ENCODE measurements at regions not wholly inside any gene's neighbourhood (a gene's known extent, or its start where the extent isn't known, plus 50 kb on each side); places are given as distances from the start of the nearest gene placed in this dataset.

DNA sequence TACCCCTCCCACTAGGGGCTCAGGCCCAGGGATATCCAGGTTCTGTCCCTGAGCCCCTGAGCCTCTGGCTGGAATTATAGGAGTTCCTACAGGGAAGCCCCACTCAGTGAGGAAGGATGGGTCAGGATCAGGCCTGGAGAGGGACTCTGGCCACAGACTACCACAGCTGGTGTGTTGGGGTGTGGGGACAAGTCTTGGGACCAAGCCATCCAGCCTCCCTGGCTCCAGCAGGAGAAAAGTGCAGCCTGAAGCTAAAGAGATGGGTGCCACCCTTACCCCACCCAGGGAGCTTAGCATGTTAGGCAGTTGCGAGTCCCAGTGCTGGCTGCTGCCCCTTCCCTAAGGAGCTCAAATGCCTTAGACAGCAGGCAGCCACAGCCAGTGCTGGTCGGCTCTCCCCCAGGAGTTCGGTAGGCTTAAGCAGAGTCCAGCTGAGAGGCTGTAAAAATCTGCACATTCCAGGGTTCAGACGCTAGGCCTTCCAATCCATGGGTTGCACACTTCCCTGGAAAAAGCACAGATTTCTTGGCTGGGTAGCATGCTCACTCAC is 96.2 kb upstream of the CYYR1 start:
- Histone ChIP-seq H3K9me3 (peaks cover 4% of the 10 kb centered on the region; the same call in 1 of the 2 replicates), H3K4me2 (no peak overlapping the region), H3K4me3 (no peak overlapping the region), H3K9ac (no peak overlapping the region), H3K27ac (no peak overlapping the region), H3K4me1 (no peaks in the 10 kb centered on the region), H4K20me1 (no peaks in the 10 kb centered on the region), H3K27me3 (no peaks in the 10 kb centered on the region), H3K36me3 (no peaks in the 10 kb centered on the region)
- TF ChIP-seq Cebpa-rat (IDR thresholded peaks at IDR 0.05), result no peak

DNA sequence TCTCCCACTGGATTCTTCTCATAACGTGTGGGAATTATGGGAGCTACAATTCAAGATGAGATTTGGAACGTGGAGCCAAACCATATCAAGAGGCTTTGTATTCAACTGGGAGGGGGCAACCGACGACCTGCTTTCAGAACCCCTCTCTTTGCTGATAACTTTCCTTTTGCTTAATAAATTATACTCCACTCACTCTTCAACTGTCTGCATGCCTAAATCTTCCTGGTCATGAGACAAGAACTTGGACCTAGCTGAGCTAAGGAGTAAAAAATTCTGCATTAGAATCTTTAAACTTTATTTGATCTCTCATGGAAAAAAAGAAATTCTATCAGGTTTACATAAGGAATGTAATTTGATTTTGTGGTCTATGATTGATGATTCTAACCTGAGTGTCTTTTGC is 86.7 kb upstream of the CYYR1 start:
- H3K36me3 ChIP-seq, result no peaks in the 10 kb centered on the region
- H3K27ac ChIP-seq, result no peak overlapping the region
- H4K20me1 ChIP-seq, result no peaks in the 10 kb centered on the region
- no peak overlapping the region for H3K4me2 ChIP-seq
- no peak for TF ChIP-seq Cebpa-rat (IDR thresholded peaks at IDR 0.05)
- 0 out of 2 replicates have a peak, but pooled peaks cover 4% of the 10 kb centered on the region for H3K4me1 ChIP-seq
- no peak overlapping the region for H3K4me3 ChIP-seq
- peaks cover 17% of the 10 kb centered on the region for H3K9me3 ChIP-seq
- H3K9ac ChIP-seq, result no peak overlapping the region
- H3K27me3 ChIP-seq, result no peaks in the 10 kb centered on the region

GRCh38 chr21:26659182-26659581 is 86.1 kb upstream of the CYYR1 start:
- no peak for TF ChIP-seq Cebpa-rat (IDR thresholded peaks at IDR 0.05)
- H3K4me2 ChIP-seq, result no peak overlapping the region
- H3K27me3 ChIP-seq, result no peaks in the 10 kb centered on the region
- H3K9me3 ChIP-seq, result peaks cover 16% of the 10 kb centered on the region
- no peak overlapping the region for H3K9ac ChIP-seq
- H3K4me1 ChIP-seq, result 0 out of 2 replicates have a peak, but pooled peaks cover 4% of the 10 kb centered on the region
- no peaks in the 10 kb centered on the region for H3K36me3 ChIP-seq
- no peaks in the 10 kb centered on the region for H4K20me1 ChIP-seq
- no peak overlapping the region for H3K4me3 ChIP-seq
- no peak overlapping the region for H3K27ac ChIP-seq

DNA sequence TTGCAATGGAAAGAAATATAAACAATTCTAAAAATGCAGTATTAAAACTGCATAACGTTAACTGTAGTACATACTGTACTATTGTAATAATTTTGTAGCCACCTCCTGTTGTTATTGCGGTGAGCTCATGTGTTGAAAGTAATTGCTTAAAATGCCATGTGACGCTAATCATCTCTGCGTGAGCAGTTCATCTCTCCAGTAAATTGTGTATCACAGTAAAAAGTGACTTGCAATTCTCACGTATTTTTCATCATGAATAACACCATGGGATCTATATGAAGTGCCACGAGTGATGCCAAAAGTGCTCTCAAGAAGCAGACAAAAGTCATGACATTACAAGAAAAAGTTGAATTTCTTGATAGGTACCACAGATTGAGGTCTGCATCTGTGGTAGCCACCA is 82.4 kb upstream of the CYYR1 start:
- Histone ChIP-seq H3K4me3 (no peak overlapping the region), H4K20me1 (no peaks in the 10 kb centered on the region), H3K27ac (no peak overlapping the region), H3K9me3 (peaks cover 14% of the 10 kb centered on the region), H3K27me3 (no peaks in the 10 kb centered on the region), H3K4me1 (0 out of 2 replicates have a peak, but pooled peaks cover 3% of the 10 kb centered on the region), H3K4me2 (no peak overlapping the region), H3K9ac (no peak overlapping the region), H3K36me3 (no peaks in the 10 kb centered on the region)
- no peak for TF ChIP-seq Cebpa-rat (IDR thresholded peaks at IDR 0.05)

GRCh38 chr21:26653430-26653829 is 80.3 kb upstream of the CYYR1 start:
- Histone ChIP-seq H3K9me3 (no peaks in the 10 kb centered on the region), H4K20me1 (no peaks in the 10 kb centered on the region), H3K4me1 (no peaks in the 10 kb centered on the region), H3K36me3 (no peaks in the 10 kb centered on the region), H3K4me3 (no peak overlapping the region), H3K27me3 (no peaks in the 10 kb centered on the region), H3K4me2 (no peak overlapping the region), H3K9ac (no peak overlapping the region), H3K27ac (no peak overlapping the region)
- no peak for TF ChIP-seq Cebpa-rat (IDR thresholded peaks at IDR 0.05)

DNA sequence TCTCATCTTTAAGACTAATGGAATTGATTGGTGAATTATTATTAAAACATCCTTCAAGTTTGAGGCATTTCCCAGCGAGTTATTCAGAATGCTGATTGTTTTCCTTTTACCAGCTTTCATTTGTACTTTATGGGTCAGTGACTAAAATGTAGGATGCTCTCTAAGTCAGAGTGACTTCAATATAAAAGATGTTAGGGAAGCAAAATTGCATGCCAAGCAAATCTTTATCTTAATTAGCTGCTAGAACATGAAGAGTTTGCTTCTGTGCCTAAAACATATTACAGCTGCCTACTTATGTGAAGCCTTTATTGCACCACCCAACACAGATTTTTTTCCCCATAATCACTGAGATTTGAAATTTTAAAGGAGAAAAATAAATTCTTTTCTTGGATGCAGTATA is 79.8 kb upstream of the CYYR1 start:
- Histone ChIP-seq H3K4me1 (no peaks in the 10 kb centered on the region), H3K27ac (no peak overlapping the region), H3K4me2 (no peak overlapping the region), H3K27me3 (no peaks in the 10 kb centered on the region), H3K9me3 (no peaks in the 10 kb centered on the region), H3K9ac (no peak overlapping the region), H4K20me1 (no peaks in the 10 kb centered on the region), H3K36me3 (no peaks in the 10 kb centered on the region), H3K4me3 (no peak overlapping the region)
- TF ChIP-seq Cebpa-rat (IDR thresholded peaks at IDR 0.05), result no peak

DNA sequence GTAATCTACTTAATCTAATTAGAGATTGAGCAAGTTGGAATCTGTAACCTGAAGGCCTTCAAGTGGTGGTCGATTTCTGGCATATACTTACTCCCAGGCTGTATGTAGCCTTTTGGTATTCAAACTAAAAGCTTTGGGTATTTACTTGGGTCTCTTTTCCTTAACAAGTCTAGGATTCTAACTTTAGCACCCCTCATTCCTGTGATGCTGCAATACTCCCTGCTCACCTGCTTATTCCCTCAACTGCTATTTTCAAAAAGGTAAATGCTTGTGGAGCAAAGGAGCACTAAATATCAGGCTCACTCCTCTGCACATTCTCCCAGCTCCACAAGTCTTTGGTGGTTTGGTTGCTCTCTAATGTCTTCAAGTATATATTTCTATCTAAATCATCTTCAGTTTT is 68.0 kb upstream of the CYYR1 start:
- TF ChIP-seq Cebpa-rat (IDR thresholded peaks at IDR 0.05), result no peak

DNA sequence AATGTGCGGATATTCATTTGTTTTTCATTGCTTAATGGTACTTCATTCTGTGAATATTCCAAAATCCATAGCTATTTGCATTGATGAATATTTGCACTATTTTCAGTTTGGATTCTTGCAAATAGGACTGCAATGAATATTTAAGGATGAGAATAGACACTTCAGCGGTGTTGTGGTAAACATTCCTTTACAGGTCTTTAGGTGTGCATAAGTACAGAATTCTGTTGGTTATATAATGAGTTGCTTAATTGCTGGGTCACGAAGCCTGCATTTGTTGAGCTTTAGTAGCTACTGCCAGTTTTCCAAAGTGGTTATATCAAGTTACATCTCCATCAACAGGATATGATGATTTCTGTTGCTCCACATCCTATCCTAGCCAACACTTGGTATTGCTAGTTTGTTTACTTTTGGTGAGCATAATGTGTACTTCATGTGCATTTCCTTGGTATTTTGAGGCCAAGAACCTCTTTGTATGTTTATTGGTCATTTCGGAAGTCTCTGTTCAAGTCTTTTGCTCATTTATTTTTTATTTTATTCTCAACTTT is 64.2 kb upstream of the CYYR1 start:
- Histone ChIP-seq H3K27me3 (no peaks in the 10 kb centered on the region), H3K9me3 (peaks cover 8% of the 10 kb centered on the region; the same call in 1 of the 2 replicates), H4K20me1 (no peaks in the 10 kb centered on the region), H3K27ac (no peak overlapping the region), H3K9ac (no peak overlapping the region), H3K36me3 (no peaks in the 10 kb centered on the region), H3K4me2 (no peak overlapping the region), H3K4me1 (no peaks in the 10 kb centered on the region), H3K4me3 (no peak overlapping the region)
- TF ChIP-seq Cebpa-rat (IDR thresholded peaks at IDR 0.05), result no peak

More for the DNA sequence above, 68.0 kb upstream of the CYYR1 start:
- Histone ChIP-seq H3K27me3 (no peaks in the 10 kb centered on the region), H3K36me3 (no peaks in the 10 kb centered on the region), H3K27ac (no peak overlapping the region), H3K4me2 (no peak overlapping the region), H3K4me1 (no peaks in the 10 kb centered on the region), H3K4me3 (no peak overlapping the region), H3K9ac (no peak overlapping the region), H4K20me1 (no peaks in the 10 kb centered on the region), H3K9me3 (no peaks in the 10 kb centered on the region)

DNA sequence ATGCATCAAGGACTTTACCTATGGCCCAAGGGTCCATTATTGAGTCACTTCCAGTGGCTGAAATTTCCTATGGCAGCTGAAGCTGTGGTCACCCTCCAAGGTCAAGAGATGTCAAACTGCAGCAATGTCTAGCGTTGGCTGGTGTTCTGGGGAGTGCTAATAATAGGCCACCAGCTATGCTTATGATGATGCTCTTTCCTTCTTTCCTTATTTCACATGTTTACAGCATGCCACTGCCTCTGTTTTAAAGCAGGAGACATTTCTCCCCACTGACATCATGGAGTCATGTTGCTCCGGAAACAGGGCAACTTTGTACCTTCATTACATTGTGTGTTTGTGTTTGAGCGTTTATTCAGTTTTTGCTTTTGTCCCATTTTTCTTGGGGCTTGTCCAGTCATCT is 62.6 kb upstream of the CYYR1 start:
- Histone ChIP-seq H3K9ac (no peak overlapping the region), H3K4me2 (no peak overlapping the region), H4K20me1 (no peaks in the 10 kb centered on the region), H3K4me1 (no peaks in the 10 kb centered on the region), H3K36me3 (no peaks in the 10 kb centered on the region), H3K27ac (no peak overlapping the region), H3K27me3 (no peaks in the 10 kb centered on the region), H3K9me3 (peaks cover 14% of the 10 kb centered on the region), H3K4me3 (no peak overlapping the region)
- no peak for TF ChIP-seq Cebpa-rat (IDR thresholded peaks at IDR 0.05)

GRCh38 chr21:26632691-26633090 is 59.6 kb upstream of the CYYR1 start:
- Histone ChIP-seq H3K9me3 (peaks cover 14% of the 10 kb centered on the region), H3K9ac (no peak overlapping the region), H3K4me3 (no peak overlapping the region), H3K4me2 (no peak overlapping the region), H3K27ac (no peak overlapping the region), H3K36me3 (no peaks in the 10 kb centered on the region), H3K27me3 (no peaks in the 10 kb centered on the region), H3K4me1 (no peaks in the 10 kb centered on the region), H4K20me1 (no peaks in the 10 kb centered on the region)
- no peak for TF ChIP-seq Cebpa-rat (IDR thresholded peaks at IDR 0.05)

DNA sequence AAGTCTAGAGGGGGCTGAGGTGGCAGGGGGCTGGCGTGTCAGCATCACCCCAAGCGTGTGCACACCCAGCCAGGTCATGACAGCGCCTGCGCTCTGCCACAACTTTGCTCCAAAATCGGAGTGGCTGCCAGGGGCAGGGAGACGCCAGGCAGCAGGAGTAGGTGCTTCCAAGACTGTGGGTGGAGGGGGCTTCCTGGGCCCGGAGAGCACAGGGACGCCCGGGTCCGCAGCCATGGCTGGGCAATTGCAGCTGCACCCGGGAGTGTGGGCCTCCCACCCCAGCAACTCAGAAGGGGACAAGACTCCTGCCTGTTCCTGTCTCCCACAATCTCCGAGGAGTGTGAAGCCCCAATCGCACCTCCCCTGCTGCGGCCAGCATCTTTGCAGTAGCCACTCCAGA is 53.1 kb upstream of the CYYR1 start:
- Histone ChIP-seq H3K4me2 (no peak overlapping the region), H3K9ac (no peak overlapping the region), H4K20me1 (no peaks in the 10 kb centered on the region), H3K9me3 (no peaks in the 10 kb centered on the region), H3K4me3 (no peak overlapping the region), H3K27me3 (no peaks in the 10 kb centered on the region), H3K36me3 (no peaks in the 10 kb centered on the region), H3K4me1 (no peaks in the 10 kb centered on the region), H3K27ac (no peak overlapping the region)
- TF ChIP-seq Cebpa-rat (IDR thresholded peaks at IDR 0.05), result no peak
